ENCODE measurements at regions not wholly inside any gene's neighbourhood (a gene's known extent, or its start where the extent isn't known, plus 50 kb on each side); places are given as distances from the start of the nearest gene placed in this dataset.

GRCh38 chr6:91569071-91569470 lies 982.2 kb upstream of the MAP3K7 start:
- Histone ChIP-seq H3K9me3 (ENCODE audit: control insufficient read depth in 3 of 3, low read length in 3 of 3) (no peaks in the 10 kb centered on the region), H3K36me3 (ENCODE audit: control insufficient read depth in 3 of 3, insufficient read depth in 3 of 3, low read length in 3 of 3) (no peaks in the 10 kb centered on the region), H3K4me1 (ENCODE audit: control insufficient read depth in 3 of 3, insufficient read depth in 3 of 3, low read length in 3 of 3) (no peaks in the 10 kb centered on the region), H3K9ac (ENCODE audit: low read depth in 1 of 3, low read length in 3 of 3) (no peak overlapping the region), H3K4me3 (ENCODE audit: low read length in 3 of 3) (no peak overlapping the region), H3K27ac (ENCODE audit: low read depth, low read length) (no peak overlapping the region), H3K27me3 (ENCODE audit: control insufficient read depth in 3 of 3, insufficient read depth in 3 of 3, low read length in 3 of 3) (no peaks in the 10 kb centered on the region)

GRCh38 chr6:91566467-91566866 lies 979.6 kb upstream of the MAP3K7 start:
- H3K9ac ChIP-seq (ENCODE audit: low read depth in 1 of 3, low read length in 3 of 3), result no peak overlapping the region
- no peak overlapping the region for H3K27ac ChIP-seq (ENCODE audit: low read depth, low read length)
- H3K27me3 ChIP-seq (ENCODE audit: control insufficient read depth in 3 of 3, insufficient read depth in 3 of 3, low read length in 3 of 3), result no peaks in the 10 kb centered on the region
- no peaks in the 10 kb centered on the region for H3K4me1 ChIP-seq (ENCODE audit: control insufficient read depth in 3 of 3, insufficient read depth in 3 of 3, low read length in 3 of 3)
- H3K4me3 ChIP-seq (ENCODE audit: low read length in 3 of 3), result no peak overlapping the region
- H3K9me3 ChIP-seq (ENCODE audit: control insufficient read depth in 3 of 3, low read length in 3 of 3), result no peaks in the 10 kb centered on the region
- no peaks in the 10 kb centered on the region for H3K36me3 ChIP-seq (ENCODE audit: control insufficient read depth in 3 of 3, insufficient read depth in 3 of 3, low read length in 3 of 3)

GRCh38 chr6:91565207-91565606 lies 978.3 kb upstream of the MAP3K7 start:
- Histone ChIP-seq H3K4me1 (ENCODE audit: control insufficient read depth in 3 of 3, insufficient read depth in 3 of 3, low read length in 3 of 3) (no peaks in the 10 kb centered on the region), H3K36me3 (ENCODE audit: control insufficient read depth in 3 of 3, insufficient read depth in 3 of 3, low read length in 3 of 3) (no peaks in the 10 kb centered on the region), H3K27me3 (ENCODE audit: control insufficient read depth in 3 of 3, insufficient read depth in 3 of 3, low read length in 3 of 3) (no peaks in the 10 kb centered on the region), H3K9me3 (ENCODE audit: control insufficient read depth in 3 of 3, low read length in 3 of 3) (no peaks in the 10 kb centered on the region), H3K4me3 (ENCODE audit: low read length in 3 of 3) (no peak overlapping the region), H3K27ac (ENCODE audit: low read depth, low read length) (no peak overlapping the region), H3K9ac (ENCODE audit: low read depth in 1 of 3, low read length in 3 of 3) (no peak overlapping the region)

- Histone ChIP-seq H3K36me3 (ENCODE audit: control insufficient read depth in 3 of 3, insufficient read depth in 3 of 3, low read length in 3 of 3) (no peaks in the 10 kb centered on the region), H3K9me3 (ENCODE audit: control insufficient read depth in 3 of 3, low read length in 3 of 3) (no peaks in the 10 kb centered on the region), H3K27ac (ENCODE audit: low read depth, low read length) (no peak overlapping the region), H3K9ac (ENCODE audit: low read depth in 1 of 3, low read length in 3 of 3) (no peak overlapping the region), H3K4me1 (ENCODE audit: control insufficient read depth in 3 of 3, insufficient read depth in 3 of 3, low read length in 3 of 3) (no peaks in the 10 kb centered on the region), H3K27me3 (ENCODE audit: control insufficient read depth in 3 of 3, insufficient read depth in 3 of 3, low read length in 3 of 3) (no peaks in the 10 kb centered on the region), H3K4me3 (ENCODE audit: low read length in 3 of 3) (no peak overlapping the region)
Measured at GRCh38 chr6:91562955-91563354, 976.1 kb upstream of the MAP3K7 start.

GRCh38 chr6:91560409-91560808 lies 973.5 kb upstream of the MAP3K7 start:
- no peaks in the 10 kb centered on the region for H3K4me1 ChIP-seq (ENCODE audit: control insufficient read depth in 3 of 3, insufficient read depth in 3 of 3, low read length in 3 of 3)
- no peaks in the 10 kb centered on the region for H3K36me3 ChIP-seq (ENCODE audit: control insufficient read depth in 3 of 3, insufficient read depth in 3 of 3, low read length in 3 of 3)
- no peaks in the 10 kb centered on the region for H3K27me3 ChIP-seq (ENCODE audit: control insufficient read depth in 3 of 3, insufficient read depth in 3 of 3, low read length in 3 of 3)
- no peak overlapping the region for H3K27ac ChIP-seq (ENCODE audit: low read depth, low read length)
- no peak overlapping the region for H3K9ac ChIP-seq (ENCODE audit: low read depth in 1 of 3, low read length in 3 of 3)
- no peaks in the 10 kb centered on the region for H3K9me3 ChIP-seq (ENCODE audit: control insufficient read depth in 3 of 3, low read length in 3 of 3)
- no peak overlapping the region for H3K4me3 ChIP-seq (ENCODE audit: low read length in 3 of 3)

GRCh38 chr6:91540902-91541301 lies 954.0 kb upstream of the MAP3K7 start:
- Histone ChIP-seq H3K36me3 (ENCODE audit: control insufficient read depth in 3 of 3, insufficient read depth in 3 of 3, low read length in 3 of 3) (no peaks in the 10 kb centered on the region), H3K4me1 (ENCODE audit: control insufficient read depth in 3 of 3, insufficient read depth in 3 of 3, low read length in 3 of 3) (no peaks in the 10 kb centered on the region), H3K4me3 (ENCODE audit: low read length in 3 of 3) (no peak overlapping the region), H3K9ac (ENCODE audit: low read depth in 1 of 3, low read length in 3 of 3) (no peak overlapping the region), H3K9me3 (ENCODE audit: control insufficient read depth in 3 of 3, low read length in 3 of 3) (no peaks in the 10 kb centered on the region), H3K27ac (ENCODE audit: low read depth, low read length) (no peak overlapping the region), H3K27me3 (ENCODE audit: control insufficient read depth in 3 of 3, insufficient read depth in 3 of 3, low read length in 3 of 3) (no peaks in the 10 kb centered on the region)

- Histone ChIP-seq H3K4me3 (ENCODE audit: low read length in 3 of 3) (no peak overlapping the region), H3K9me3 (ENCODE audit: control insufficient read depth in 3 of 3, low read length in 3 of 3) (no peaks in the 10 kb centered on the region)
Measured at GRCh38 chr6:91539456-91539855, 952.6 kb upstream of the MAP3K7 start.

GRCh38 chr6:91538622-91539021 lies 951.8 kb upstream of the MAP3K7 start:
- H3K27me3 ChIP-seq (ENCODE audit: control insufficient read depth in 3 of 3, insufficient read depth in 3 of 3, low read length in 3 of 3), result no peaks in the 10 kb centered on the region
- no peaks in the 10 kb centered on the region for H3K9me3 ChIP-seq (ENCODE audit: control insufficient read depth in 3 of 3, low read length in 3 of 3)
- H3K27ac ChIP-seq (ENCODE audit: low read depth, low read length), result no peak overlapping the region
- H3K4me1 ChIP-seq (ENCODE audit: control insufficient read depth in 3 of 3, insufficient read depth in 3 of 3, low read length in 3 of 3), result no peaks in the 10 kb centered on the region
- H3K4me3 ChIP-seq (ENCODE audit: low read length in 3 of 3), result no peak overlapping the region
- H3K36me3 ChIP-seq (ENCODE audit: control insufficient read depth in 3 of 3, insufficient read depth in 3 of 3, low read length in 3 of 3), result no peaks in the 10 kb centered on the region
- no peak overlapping the region for H3K9ac ChIP-seq (ENCODE audit: low read depth in 1 of 3, low read length in 3 of 3)

More at GRCh38 chr6:91539456-91539855, 952.6 kb upstream of the MAP3K7 start:
- Histone ChIP-seq H3K4me1 (ENCODE audit: control insufficient read depth in 3 of 3, insufficient read depth in 3 of 3, low read length in 3 of 3) (no peaks in the 10 kb centered on the region), H3K27me3 (ENCODE audit: control insufficient read depth in 3 of 3, insufficient read depth in 3 of 3, low read length in 3 of 3) (no peaks in the 10 kb centered on the region), H3K27ac (ENCODE audit: low read depth, low read length) (no peak overlapping the region), H3K36me3 (ENCODE audit: control insufficient read depth in 3 of 3, insufficient read depth in 3 of 3, low read length in 3 of 3) (no peaks in the 10 kb centered on the region), H3K9ac (ENCODE audit: low read depth in 1 of 3, low read length in 3 of 3) (no peak overlapping the region)

GRCh38 chr6:91534614-91535013 lies 947.7 kb upstream of the MAP3K7 start:
- no peaks in the 10 kb centered on the region for H3K4me1 ChIP-seq (ENCODE audit: control insufficient read depth in 3 of 3, insufficient read depth in 3 of 3, low read length in 3 of 3)
- no peaks in the 10 kb centered on the region for H3K36me3 ChIP-seq (ENCODE audit: control insufficient read depth in 3 of 3, insufficient read depth in 3 of 3, low read length in 3 of 3)
- H3K9ac ChIP-seq (ENCODE audit: low read depth in 1 of 3, low read length in 3 of 3), result no peak overlapping the region
- no peak overlapping the region for H3K4me3 ChIP-seq (ENCODE audit: low read length in 3 of 3)
- no peak overlapping the region for H3K27ac ChIP-seq (ENCODE audit: low read depth, low read length)
- H3K27me3 ChIP-seq (ENCODE audit: control insufficient read depth in 3 of 3, insufficient read depth in 3 of 3, low read length in 3 of 3), result no peaks in the 10 kb centered on the region
- no peaks in the 10 kb centered on the region for H3K9me3 ChIP-seq (ENCODE audit: control insufficient read depth in 3 of 3, low read length in 3 of 3)

- Histone ChIP-seq H3K27ac (ENCODE audit: low read depth, low read length) (no peak overlapping the region), H3K4me1 (ENCODE audit: control insufficient read depth in 3 of 3, insufficient read depth in 3 of 3, low read length in 3 of 3) (no peaks in the 10 kb centered on the region), H3K36me3 (ENCODE audit: control insufficient read depth in 3 of 3, insufficient read depth in 3 of 3, low read length in 3 of 3) (no peaks in the 10 kb centered on the region), H3K27me3 (ENCODE audit: control insufficient read depth in 3 of 3, insufficient read depth in 3 of 3, low read length in 3 of 3) (no peaks in the 10 kb centered on the region), H3K4me3 (ENCODE audit: low read length in 3 of 3) (no peak overlapping the region), H3K9me3 (ENCODE audit: control insufficient read depth in 3 of 3, low read length in 3 of 3) (no peaks in the 10 kb centered on the region), H3K9ac (ENCODE audit: low read depth in 1 of 3, low read length in 3 of 3) (no peak overlapping the region)
Measured at GRCh38 chr6:91523511-91523910, 936.6 kb upstream of the MAP3K7 start.

- no peak overlapping the region for H3K27ac ChIP-seq (ENCODE audit: low read depth, low read length)
- H3K9ac ChIP-seq (ENCODE audit: low read depth in 1 of 3, low read length in 3 of 3), result no peak overlapping the region
- no peaks in the 10 kb centered on the region for H3K4me1 ChIP-seq (ENCODE audit: control insufficient read depth in 3 of 3, insufficient read depth in 3 of 3, low read length in 3 of 3)
- no peaks in the 10 kb centered on the region for H3K36me3 ChIP-seq (ENCODE audit: control insufficient read depth in 3 of 3, insufficient read depth in 3 of 3, low read length in 3 of 3)
- H3K4me3 ChIP-seq (ENCODE audit: low read length in 3 of 3), result no peak overlapping the region
- no peaks in the 10 kb centered on the region for H3K9me3 ChIP-seq (ENCODE audit: control insufficient read depth in 3 of 3, low read length in 3 of 3)
- no peaks in the 10 kb centered on the region for H3K27me3 ChIP-seq (ENCODE audit: control insufficient read depth in 3 of 3, insufficient read depth in 3 of 3, low read length in 3 of 3)
Measured at GRCh38 chr6:91521999-91522398, 935.1 kb upstream of the MAP3K7 start.

Measured in skeletal muscle tissue (tissue), 3 donors.